Bronchial epithelial cell (primary cell): ENCODE measurements at regions not wholly inside any gene's neighbourhood (a gene's known extent, or its start where the extent isn't known, plus 50 kb on each side); places are given as distances from the start of the nearest gene placed in this dataset.

Experiments
- DNase-seq: peaks from one replicate; pipeline ENCODE4 v3.0.0-alpha.2; 2010; ENCODE audit warnings: low read depth
- FAIRE-seq: peaks from 2 replicates; lab custom pipeline; 2011; peaks lifted over from hg19 to GRCh38; lab: Jason Lieb, UNC
- H3K27me3 ChIP-seq: 2 replicates; pipeline ENCODE4 v1.5.1; 2011; ENCODE audit warnings: low read length; ENCODE audit not compliant: control insufficient read depth, insufficient read depth
- H3K36me3 ChIP-seq: 2 replicates; pipeline ENCODE4 v1.5.1; 2011; ENCODE audit warnings: low read length; ENCODE audit not compliant: control insufficient read depth, insufficient read depth
- H3K4me3 ChIP-seq: 2 replicates; pipeline ENCODE4 v1.5.1; 2011; ENCODE audit warnings: mild to moderate bottlenecking, low read depth, low read length, control low read depth
- TF ChIP-seq, protein P1 (sequence below): IDR thresholded peaks from 2 replicates; pipeline ENCODE4 v1.5.1; 2011; ENCODE audit warnings: mild to moderate bottlenecking, moderate library complexity, low read length, control low read depth, inconsistent platforms; ENCODE audit not compliant: insufficient read depth, severe bottlenecking

- no peaks in the 10 kb centered on the region for H3K36me3 ChIP-seq
- FAIRE-seq, result no peak
- DNase-seq, result no peak
- H3K27me3 ChIP-seq, result no peaks in the 10 kb centered on the region
- no peak overlapping the region for H3K4me3 ChIP-seq
- TF ChIP-seq, protein P1, sequence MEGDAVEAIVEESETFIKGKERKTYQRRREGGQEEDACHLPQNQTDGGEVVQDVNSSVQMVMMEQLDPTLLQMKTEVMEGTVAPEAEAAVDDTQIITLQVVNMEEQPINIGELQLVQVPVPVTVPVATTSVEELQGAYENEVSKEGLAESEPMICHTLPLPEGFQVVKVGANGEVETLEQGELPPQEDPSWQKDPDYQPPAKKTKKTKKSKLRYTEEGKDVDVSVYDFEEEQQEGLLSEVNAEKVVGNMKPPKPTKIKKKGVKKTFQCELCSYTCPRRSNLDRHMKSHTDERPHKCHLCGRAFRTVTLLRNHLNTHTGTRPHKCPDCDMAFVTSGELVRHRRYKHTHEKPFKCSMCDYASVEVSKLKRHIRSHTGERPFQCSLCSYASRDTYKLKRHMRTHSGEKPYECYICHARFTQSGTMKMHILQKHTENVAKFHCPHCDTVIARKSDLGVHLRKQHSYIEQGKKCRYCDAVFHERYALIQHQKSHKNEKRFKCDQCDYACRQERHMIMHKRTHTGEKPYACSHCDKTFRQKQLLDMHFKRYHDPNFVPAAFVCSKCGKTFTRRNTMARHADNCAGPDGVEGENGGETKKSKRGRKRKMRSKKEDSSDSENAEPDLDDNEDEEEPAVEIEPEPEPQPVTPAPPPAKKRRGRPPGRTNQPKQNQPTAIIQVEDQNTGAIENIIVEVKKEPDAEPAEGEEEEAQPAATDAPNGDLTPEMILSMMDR, result no peak
Measured at GRCh38 chr5:128896675-128897074, 68.6 kb upstream of the SLC27A6 start.

GRCh38 chr5:128903550-128903949 lies 61.7 kb upstream of the SLC27A6 start:
- TF ChIP-seq, protein P1, result no peak
- Histone ChIP-seq H3K36me3 (no peaks in the 10 kb centered on the region), H3K27me3 (no peaks in the 10 kb centered on the region), H3K4me3 (no peak overlapping the region)
- no peak for DNase-seq
- FAIRE-seq, result no peak

DNA sequence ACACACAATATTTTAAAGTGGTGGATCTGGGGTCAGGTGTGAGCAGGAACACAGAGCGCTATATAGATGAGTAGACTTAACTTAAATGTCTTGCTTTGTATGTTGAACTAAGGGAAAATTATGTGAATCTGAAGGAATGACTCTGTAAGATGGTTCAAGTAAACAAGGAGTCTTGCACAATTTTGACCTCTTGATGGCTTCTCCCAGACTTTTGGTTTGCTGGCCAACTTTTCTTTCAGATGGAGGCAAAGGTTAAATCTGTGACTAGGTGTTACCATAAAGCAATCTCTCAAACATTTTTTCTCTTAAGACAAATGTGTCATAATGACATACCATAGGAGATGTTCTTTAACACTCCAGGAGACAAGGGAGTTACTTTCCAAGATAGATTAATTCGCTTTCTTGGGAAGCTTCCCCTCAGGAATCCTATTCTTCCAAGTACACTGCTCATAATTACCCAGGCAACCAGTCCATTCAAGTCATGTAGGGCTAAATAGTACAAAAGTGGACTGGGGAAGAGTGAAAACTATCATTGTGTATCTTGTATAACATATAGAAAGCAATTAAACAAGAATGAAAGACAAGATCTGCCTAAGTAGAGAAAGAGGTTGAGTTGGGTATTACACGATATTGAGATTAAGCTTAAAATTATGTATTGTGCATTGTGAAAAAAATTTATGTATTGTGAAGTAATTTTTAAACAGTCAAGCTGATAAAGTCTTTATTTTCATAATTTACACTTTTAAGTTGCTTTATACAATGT lies 60.3 kb upstream of the SLC27A6 start:
- no peaks in the 10 kb centered on the region for H3K27me3 ChIP-seq
- TF ChIP-seq, protein P1, result no peak
- H3K36me3 ChIP-seq, result no peaks in the 10 kb centered on the region
- H3K4me3 ChIP-seq, result no peak overlapping the region
- DNase-seq (no peak), FAIRE-seq (no peak)

GRCh38 chr5:128905568-128906110 lies 59.6 kb upstream of the SLC27A6 start:
- FAIRE-seq (no peak), DNase-seq (peak; percentile 56)
- TF ChIP-seq, protein P1, result peak; percentile 50
- Histone ChIP-seq H3K27me3 (no peaks in the 10 kb centered on the region), H3K4me3 (no peak overlapping the region), H3K36me3 (no peaks in the 10 kb centered on the region)

DNA sequence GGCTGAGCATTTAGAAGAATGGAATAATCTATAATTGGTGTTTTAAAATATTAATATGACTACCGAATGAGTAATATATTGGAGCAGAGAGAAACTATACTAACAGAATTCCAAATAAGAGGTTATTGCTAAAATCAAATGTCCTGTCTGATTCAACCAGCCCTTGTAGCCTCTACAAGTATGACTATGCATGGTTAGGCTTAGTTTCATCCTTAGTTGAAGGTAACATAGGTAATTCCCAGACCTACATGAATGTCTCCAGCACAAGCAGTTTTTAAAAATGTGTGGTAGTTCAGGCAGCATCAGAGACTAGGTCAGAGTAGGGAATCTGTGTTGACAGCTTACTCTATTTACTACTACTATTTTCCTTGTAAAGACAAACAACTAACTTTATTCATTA lies 51.7 kb upstream of the SLC27A6 start:
- TF ChIP-seq, protein P1, result no peak
- DNase-seq, result no peak
- no peak overlapping the region for H3K4me3 ChIP-seq
- H3K36me3 ChIP-seq, result no peaks in the 10 kb centered on the region
- no peak for FAIRE-seq
- H3K27me3 ChIP-seq, result no peaks in the 10 kb centered on the region
